Mammary epithelial cell (primary cell): ENCODE measurements at regions not wholly inside any gene's neighbourhood (a gene's known extent, or its start where the extent isn't known, plus 50 kb on each side); places are given as distances from the start of the nearest gene placed in this dataset.
"Not testable (repeated sequence)": the region's sequence is repeated elsewhere in the genome, so short reads cannot be mapped to it uniquely, and the experiment has no call there.

Source experiments
- CTCF ChIP-seq, 2 donors: IDR thresholded peaks in 1 of 2; conservative IDR thresholded peaks in 1 of 2; 2 replicates each; pipeline ENCODE4 v1.5.1; 2011 to 2012; ENCODE audit warnings: inconsistent platforms in 2 of 2, low read length in 2 of 2, mild to moderate bottlenecking in 2 of 2, control low read depth in 1 of 2, low read depth in 1 of 2; ENCODE audit not compliant: insufficient read depth in 1 of 2; ENCODE audit errors: extremely low read depth in 1 of 2
- EZH2 ChIP-seq: IDR thresholded peaks from 2 replicates; pipeline ENCODE4 v1.6.1; 2012; ENCODE audit warnings: low read length, inconsistent platforms, borderline replicate concordance

GRCh38 chr10:85410586-85410985, 956.0 kb downstream of the GRID1 start:
- TF ChIP-seq CTCF (conservative IDR thresholded peaks at IDR 0.05 in 1 of 2, IDR thresholded peaks at IDR 0.05 in 1 of 2; ENCODE audit: extremely low read depth in 1 of 2, insufficient read depth in 1 of 2, low read depth in 1 of 2, low read length in 2 of 2); EZH2: not testable (repeated sequence)
